NAMALWA (cell line): ENCODE measurements at regions not wholly inside any gene's neighbourhood (a gene's known extent, or its start where the extent isn't known, plus 50 kb on each side); places are given as distances from the start of the nearest gene placed in this dataset.
A peak's percentile ranks its signal among the peaks of the same experiment; 100 is the strongest.

Source experiments
- DNase-seq: peaks from one replicate; pipeline ENCODE4 v3.0.0-alpha.2; 2015; ENCODE audit warnings: low spot score

GRCh38 chr3:55413236-55413635, 73.9 kb downstream of the WNT5A start:
- DNase-seq, result no peak

DNA sequence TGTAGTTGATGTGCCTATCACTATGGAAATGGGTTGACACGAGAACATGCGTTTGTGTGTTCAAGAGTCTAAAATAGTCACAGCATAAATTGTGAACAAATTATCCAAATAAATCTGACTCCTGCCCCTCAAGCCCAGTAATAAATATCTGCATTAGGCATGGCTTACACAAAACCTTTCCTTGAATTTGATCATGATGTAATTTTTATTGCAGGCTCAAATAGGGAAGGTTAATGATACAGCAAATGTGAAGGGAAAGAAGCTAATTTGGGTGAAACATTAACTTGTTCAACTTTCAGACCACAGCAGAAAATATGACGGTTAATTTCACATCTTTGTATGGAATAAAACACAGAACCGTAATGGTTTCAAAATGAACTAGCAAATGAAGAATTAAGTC, 74.6 kb downstream of the WNT5A start:
- DNase-seq, result no peak

- no peak for DNase-seq
These were observed 77.3 kb downstream of the WNT5A start for GRCh38 chr3:55409806-55410205.

DNA sequence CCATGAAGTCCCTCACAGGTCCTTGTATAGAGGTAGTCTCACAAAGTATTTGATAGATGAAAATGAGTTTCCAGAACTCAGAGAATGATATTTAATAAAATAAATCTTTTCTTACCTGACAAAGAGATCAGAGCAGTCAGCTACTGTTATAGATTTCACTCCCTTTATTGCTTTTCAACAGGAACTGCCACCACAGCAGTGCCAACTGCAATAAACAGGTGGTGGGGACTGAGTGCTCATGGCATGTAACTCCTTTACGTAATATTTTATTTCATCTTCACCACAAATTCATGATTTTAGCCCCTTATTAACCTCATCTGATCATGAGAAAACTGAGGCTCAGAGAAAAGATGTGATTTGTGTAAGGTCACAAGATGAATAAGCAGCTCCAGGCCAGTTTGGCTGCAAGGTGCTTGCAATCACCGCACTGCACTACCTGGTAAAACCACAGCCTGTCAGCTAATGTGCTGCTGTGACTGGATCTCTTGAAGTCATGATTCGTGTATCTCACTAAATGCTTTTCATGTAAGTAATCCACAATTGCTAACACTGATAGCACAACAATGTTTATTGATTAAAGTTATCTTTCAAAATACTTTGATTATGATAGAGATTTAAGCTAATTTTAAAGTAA, 78.8 kb downstream of the WNT5A start:
- no peak for DNase-seq

GRCh38 chr3:55407426-55407820, 79.7 kb downstream of the WNT5A start:
- DNase-seq, result no peak

- no peak for DNase-seq
These were observed 80.2 kb downstream of the WNT5A start for GRCh38 chr3:55406696-55407425.

DNA sequence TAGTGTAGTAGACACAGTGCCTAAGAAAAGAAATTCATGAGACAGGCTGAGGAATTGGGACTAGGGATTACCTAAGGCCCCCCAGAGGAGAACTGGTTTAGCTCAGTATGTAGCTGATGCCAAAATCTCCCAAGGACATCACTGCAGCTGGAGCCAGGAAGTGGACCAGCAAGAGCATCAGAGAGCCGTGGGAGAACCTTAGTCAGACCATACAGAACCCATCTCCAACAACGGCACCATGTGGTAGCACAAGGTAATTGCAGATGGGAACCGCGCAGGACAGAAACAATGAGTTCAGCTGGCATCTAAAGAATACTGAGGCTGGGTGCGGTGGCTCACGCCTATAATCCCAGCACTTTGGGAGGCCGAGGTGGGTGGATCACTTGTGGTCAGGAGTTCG, 81.7 kb downstream of the WNT5A start:
- DNase-seq, result peak; percentile 26

DNA sequence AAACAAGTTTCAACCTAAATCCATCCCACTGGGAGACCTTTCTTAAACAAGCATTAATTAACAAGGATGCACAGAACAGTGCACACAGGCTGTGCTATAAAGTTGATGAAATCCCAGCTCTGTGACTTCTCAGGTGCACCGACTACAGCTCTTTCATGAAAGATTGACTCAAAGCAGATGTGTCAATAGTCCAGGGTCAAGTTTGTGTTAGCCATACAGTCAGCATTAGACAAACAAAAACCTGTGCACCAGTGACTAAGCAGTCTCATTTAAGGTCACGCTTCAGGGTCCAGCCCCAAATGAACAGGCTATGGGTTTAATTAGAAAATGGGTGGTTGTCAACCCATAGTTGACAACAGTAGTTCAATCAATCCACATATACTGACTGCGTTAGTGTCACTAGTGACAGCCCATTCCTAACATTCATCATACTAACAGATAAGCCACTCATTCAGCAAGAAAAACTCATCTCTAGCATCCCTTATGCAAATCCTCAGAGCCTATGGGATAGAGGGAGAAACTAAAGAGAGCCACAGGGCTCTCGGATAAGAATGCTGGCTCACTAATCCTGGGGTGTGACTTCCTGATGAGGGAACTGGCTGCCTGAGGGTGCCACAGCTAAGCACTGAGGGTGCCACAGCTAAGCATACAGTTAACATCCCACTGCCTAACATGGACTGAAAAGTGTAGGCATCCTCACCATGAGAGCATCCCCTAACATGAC, 84.1 kb downstream of the WNT5A start:
- DNase-seq, result no peak

DNA sequence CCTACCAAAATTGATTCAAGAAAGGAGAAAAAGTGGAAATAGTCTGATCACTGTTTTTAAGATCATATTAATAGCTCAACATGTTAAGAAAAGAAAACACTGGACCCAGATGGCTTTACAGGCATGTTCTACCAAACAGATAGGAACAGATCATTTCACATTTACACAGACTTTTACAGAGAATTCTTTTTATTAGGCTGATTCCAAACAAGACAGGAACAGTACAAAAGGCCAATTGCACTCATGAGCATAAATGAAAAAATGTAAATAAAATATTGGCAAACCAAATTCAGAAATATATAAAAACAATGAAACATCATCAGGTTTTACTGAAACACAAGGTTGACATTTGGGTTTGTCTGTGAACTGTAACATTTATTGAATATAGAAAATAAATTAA, 106.5 kb downstream of the WNT5A start:
- no peak for DNase-seq

DNA sequence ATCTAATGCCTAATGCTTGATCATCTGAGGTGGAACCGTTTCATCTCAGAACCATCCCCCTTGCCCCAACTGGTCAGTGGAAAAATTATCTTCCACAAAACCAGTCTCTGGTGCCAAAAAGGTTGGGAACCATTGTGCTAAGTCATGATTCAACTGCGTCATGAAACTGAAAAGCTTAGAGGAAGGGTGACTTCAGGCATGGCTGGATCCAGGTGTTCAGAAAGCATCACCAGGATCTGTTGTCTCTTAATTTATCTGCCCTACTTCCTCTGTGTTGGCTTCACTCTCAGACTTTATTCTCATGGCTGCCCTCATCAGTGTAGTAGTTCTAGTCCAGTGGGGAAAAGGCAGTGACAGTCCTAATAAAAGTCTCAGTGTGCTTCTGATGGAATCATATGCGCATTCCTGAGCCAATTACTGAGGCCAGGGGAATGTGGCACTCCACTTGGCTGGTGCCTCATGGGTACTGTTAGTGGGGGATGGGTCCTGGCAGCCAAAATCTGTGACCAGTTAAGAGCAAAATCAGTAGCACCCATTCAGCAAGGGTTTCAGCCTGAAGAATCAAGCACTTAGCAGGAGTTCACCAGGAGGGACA, 110.3 kb downstream of the WNT5A start:
- peak; percentile 2 for DNase-seq

DNA sequence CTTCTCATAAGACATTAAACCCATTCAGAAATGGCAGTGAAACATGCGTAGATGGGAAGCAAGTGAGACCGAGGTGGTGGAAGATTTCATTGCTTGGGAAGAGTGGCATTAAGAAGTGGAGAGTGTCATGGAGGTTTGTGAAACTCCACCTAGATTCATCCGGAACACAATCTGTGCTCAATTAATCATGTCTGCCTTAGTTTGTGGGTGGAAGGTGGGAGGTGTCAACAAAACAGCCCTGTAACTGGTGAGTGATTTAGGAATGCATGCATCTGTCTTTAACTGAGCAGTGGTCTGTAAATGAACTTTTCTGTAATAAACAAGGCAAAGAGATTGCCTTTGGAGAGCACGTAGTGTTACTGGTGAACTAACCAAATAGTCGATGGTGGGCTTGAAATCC, 113.7 kb downstream of the WNT5A start:
- no peak for DNase-seq

- DNase-seq, result no peak
These were observed 116.8 kb downstream of the WNT5A start for GRCh38 chr3:55370272-55370671.

DNA sequence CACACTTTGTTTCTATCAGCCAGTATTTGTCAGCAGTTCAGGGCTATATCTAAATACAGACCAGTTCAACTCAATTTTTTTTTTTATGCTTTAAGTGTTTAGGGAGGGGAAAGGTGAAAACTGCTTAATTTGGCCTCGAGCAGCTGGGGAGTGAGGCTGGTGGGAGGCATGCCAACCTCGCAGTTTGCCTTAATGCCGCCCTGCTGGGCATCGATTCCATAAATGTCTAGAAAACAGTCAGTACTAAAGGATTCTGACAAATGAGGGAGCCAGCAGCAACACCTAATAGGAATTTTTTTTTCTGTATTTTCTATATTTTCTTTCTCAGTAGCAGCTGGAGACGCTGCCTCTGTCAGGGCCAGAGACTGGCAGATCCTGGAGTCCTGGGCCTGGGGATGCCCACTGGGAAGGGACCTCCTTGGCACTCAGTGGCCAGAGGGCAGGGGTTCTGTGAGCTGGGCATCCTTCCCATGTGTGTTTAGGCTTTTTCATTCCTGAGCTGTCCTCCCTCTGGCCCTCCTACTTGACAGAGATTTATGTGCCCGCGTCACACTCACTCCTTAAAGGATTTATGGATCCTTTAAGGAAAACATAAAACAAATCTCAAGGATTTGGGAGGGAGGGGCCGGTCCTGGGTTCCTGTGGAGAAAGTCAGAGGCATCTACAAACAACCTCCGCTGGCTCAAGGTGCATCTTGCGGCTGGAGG, 117.8 kb downstream of the WNT5A start:
- no peak for DNase-seq

GRCh38 chr3:55368366-55368765, 118.7 kb downstream of the WNT5A start:
- DNase-seq, result no peak

DNA sequence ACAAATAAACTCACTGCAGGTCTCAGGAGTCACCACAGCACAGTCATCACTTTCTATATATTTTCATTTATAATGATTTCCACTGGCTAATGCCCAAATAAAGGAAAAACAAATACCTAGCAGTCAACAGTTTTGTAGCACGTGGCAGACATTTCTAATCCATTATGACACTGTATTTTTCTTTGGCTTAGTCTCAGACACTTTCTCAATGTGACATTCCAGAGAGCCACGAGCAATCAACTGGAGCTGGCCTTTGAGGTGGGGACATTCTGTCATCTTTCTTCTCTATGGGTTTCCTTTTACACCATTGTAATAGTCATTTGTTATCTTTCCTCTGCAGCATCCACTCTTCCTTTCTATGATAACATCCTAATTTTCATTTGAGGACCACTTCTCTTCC, 119.7 kb downstream of the WNT5A start:
- no peak for DNase-seq

DNA sequence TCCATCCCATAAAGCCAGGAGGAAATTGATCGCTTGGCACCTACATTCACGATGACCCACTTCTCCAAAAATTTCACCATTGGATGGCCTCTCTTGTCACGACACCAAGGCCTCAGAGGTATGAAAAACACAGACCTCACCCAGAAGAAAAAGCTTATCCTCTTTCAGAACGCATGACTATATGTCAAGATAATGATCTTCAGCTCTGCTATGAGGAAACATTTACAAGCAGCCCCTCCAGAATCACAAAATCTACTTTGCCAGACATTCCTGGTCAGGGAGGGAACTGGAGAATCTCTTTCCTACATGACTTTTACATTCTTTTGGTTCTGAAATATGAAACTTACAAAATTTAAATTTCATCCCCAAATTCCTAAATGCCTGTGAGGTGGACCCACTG, 122.7 kb downstream of the WNT5A start:
- DNase-seq, result no peak

DNA sequence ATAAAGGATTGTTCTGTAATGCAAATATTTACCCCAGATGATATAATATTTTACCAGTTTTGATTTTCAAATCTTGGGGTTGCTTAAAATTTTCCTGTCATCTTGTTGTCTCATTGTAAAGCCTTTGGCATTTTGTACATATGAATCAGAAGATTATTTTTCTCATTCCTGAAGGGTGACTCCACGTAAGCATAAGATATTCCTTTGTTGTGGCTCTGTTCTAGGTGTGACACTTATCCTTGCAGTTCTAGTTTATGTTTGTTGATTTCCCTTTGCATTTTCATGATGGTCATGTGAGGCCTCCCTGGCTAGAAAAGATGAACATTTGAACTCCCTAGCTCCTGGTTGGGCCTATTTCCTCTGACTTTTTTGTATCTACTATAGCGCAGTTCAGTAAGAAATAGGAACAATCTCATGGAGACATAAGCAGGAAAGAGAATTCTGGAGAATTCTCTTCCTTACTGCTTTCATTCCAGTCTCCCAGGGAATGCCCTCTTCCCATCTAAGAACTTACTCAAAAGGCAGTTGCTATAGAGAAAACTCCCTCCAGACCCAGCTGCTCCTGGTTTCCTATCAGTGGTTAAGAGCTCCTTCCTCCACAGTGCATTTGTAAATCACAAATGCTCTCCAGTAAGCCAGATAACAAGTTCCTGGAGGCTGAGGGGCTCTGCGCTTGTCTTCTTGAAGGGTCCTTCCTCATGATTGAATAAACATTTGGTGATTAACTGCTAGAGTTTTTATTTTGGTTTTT, 124.7 kb downstream of the WNT5A start:
- DNase-seq, result no peak

GRCh38 chr3:55357796-55358195, 129.3 kb downstream of the WNT5A start:
- DNase-seq, result no peak

DNA sequence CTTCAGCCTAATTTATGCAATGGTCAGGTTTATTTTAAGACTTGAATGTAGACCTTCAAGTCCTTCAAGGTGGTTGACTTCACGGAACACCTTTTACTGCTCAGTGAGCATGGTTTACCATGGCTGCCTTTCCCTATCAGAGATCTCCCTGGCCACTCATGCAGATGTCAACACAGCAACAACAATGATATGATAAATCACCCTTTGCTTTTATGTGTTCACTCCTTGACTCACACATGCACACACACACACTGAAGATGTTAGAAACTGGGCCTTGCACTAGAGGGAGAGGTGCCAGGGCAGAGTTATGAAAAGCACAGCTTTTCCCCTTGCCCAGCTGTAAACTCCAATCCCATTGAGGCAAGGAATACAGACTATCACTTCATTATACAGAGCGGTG, 134.4 kb downstream of the WNT5A start:
- DNase-seq, result no peak

- no peak for DNase-seq
These were observed 137.3 kb downstream of the WNT5A start for GRCh38 chr3:55349851-55350250.

DNA sequence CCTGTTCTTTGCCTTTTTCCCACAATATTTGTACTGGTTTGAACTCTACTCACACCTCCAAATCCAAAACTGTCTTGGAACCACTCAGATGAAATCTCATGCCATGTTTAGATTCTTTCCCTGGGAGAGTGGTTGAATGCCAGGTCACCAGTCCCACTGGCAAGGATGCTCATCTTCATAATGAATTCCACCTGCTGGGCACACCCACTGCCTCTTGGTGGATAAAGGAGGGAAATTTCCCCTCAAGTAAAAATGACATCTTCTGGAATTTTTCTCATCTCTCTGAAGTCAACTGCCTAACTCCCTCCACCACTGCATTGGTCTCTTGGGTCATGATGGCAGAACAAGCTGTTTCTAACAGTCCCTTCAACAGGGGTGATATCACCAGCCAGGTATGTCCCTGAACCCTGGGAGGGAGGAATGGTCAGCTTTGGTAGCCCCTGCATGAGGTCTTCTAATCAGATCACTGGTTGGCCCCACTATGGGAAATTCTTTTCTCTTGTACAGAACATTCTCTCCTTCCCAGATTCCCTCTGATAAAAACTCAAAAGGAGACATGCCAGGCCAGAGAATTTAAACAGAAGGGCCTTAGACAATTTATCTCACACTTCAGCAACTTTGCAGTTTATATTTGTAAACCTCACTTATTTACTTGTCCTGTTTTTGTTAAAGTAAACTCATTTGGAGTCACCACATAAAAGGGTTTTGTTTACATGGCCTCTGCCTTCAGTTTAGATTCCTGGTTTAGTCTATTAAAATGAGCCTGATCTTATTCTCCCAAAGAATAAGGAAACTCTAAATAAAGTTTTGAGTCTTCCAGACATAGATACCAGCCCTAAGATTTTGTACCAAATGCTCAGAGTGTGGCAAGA, 143.4 kb downstream of the WNT5A start:
- DNase-seq, result no peak
